Gastroesophageal sphincter (tissue), 4 donors: ENCODE measurements at regions not wholly inside any gene's neighbourhood (a gene's known extent, or its start where the extent isn't known, plus 50 kb on each side); places are given as distances from the start of the nearest gene placed in this dataset.
A peak's percentile ranks its signal among the peaks of the same experiment; 100 is the strongest.

ENCODE experiments used
- ATAC-seq: fragments of 150-250 bp; one replicate; pipeline ENCODE4 v1.9.1; 2016; ENCODE audit warnings: mild to moderate bottlenecking, moderate library complexity
- H3K27ac ChIP-seq, 4 donors: fragments of 200-600 bp; sonication (generic) in 3 of 4; 1 replicate in 3 of 4; 2 replicates in 1 of 4; pipeline ENCODE4 v1.5.1; 2016 to 2019
- H3K27me3 ChIP-seq: fragments of 200-600 bp; sonication (generic); one replicate; pipeline ENCODE4 v1.5.1; 2019
- H3K36me3 ChIP-seq, 2 donors: fragments of 200-600 bp; sonication (generic); one replicate each; pipeline ENCODE4 v1.5.1; 2019; ENCODE audit warnings: control low read depth in 1 of 2
- H3K4me1 ChIP-seq, 3 donors: fragments of 200-600 bp; sonication (generic); 1 replicate in 2 of 3; 2 replicates in 1 of 3; pipeline ENCODE4 v1.5.1; 2016 to 2019; ENCODE audit warnings: control low read depth in 2 of 3
- H3K4me3 ChIP-seq, 2 donors: fragments of 200-600 bp; sonication (generic); one replicate each; pipeline ENCODE4 v1.5.1; 2019; ENCODE audit warnings: mild to moderate bottlenecking in 1 of 2, moderate library complexity in 1 of 2
- H3K9me3 ChIP-seq, 3 donors: fragments of 200-600 bp; sonication (generic); one replicate each; pipeline ENCODE4 v1.5.1; 2017 to 2019; ENCODE audit warnings: control low read depth in 2 of 3
- EP300 ChIP-seq: sonication (generic); formaldehyde crosslinking; IDR thresholded peaks from one replicate; pipeline ENCODE4 v1.6.1; 2017; ENCODE audit warnings: antibody characterized with exemption, mild to moderate bottlenecking
- POLR2A ChIP-seq, 2 donors: fragments of 450-650 bp; IDR thresholded peaks; one replicate each; pipeline ENCODE4 v1.6.1; 2017; ENCODE audit warnings: antibody characterized with exemption in 2 of 2, mild to moderate bottlenecking in 2 of 2, moderate library complexity in 1 of 2
- POLR2AphosphoS5 ChIP-seq: sonication (generic); formaldehyde crosslinking; IDR thresholded peaks from one replicate; pipeline ENCODE4 v1.6.1; 2017; ENCODE audit warnings: antibody characterized with exemption
- WGBS, 2 donors: methylation state at CpG; one replicate each; pipeline ENCODE4 v1.1.5; 2018; ENCODE audit warnings: low coverage in 1 of 2; 5-methylcytosine and 5-hydroxymethylcytosine counted together
- TF ChIP-seq, protein P1 (sequence below), 4 experiments: fragments of 200-600 bp in 2 of 4; fragments of 450-650 bp in 2 of 4; sonication (generic) in 1 of 4; IDR thresholded peaks; one replicate each; pipeline ENCODE4 v1.5.1; 2017 to 2019; ENCODE audit warnings: antibody characterized with exemption in 4 of 4, mild to moderate bottlenecking in 2 of 4, moderate library complexity in 2 of 4

DNA sequence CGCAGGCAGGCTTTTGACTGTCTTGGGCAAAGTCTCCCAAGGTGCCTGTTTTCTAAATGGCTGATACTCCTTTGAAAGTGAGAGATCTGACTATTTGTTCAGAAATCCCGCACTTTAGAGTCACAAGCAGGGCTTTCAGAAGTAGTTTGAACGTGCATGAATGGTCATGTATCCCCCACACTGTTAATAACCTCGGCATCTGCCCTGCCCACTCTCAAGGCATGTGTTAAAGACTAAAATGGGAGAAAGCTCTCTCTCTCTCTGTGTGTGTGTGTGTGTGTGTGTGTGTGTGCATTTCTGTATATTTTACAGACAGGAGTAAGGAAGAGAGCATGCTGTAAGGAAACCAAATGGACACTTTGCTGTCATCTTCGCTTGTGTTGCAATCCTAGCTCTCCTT, 163.7 kb downstream of the MAF start:
- 88 to 90% methylated on average over 4 to 5 of the region's 5 CpGs for WGBS, 2 donors
- H3K4me3 ChIP-seq: no peak overlapping the region

DNA sequence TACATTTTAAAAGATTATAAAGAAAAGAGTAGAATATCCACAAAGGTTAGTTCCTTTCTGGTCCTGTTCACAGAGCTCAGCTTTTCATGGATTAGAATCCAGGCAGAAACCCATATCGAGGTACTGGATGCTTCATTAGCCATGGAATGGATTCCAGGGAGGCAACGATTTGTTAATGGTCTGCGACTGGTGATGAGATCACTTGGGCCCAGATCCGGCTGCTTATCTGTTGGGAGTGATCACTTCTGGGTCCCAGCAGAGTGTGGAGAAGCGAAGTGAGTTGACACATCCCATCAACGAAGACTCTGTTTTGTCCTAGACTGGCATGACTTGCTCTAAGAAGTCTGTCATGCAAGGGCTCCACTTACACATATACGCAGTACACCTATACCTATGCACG, 165.8 kb downstream of the MAF start:
- Histone ChIP-seq H3K4me3 (no peak overlapping the region), H3K27ac (no peak overlapping the region), H3K27me3 (no peaks in the 10 kb centered on the region), H3K36me3 (no peaks in the 10 kb centered on the region), H3K4me1 (peaks cover 0 to 10% (median 0%) of the 10 kb centered on the region in 3 donors), H3K9me3 (no peaks in the 10 kb centered on the region)
- ATAC-seq: no peak
- no peak for TF ChIP-seq POLR2A (IDR thresholded peaks at IDR 0.05)
- TF ChIP-seq EP300: no peak
- TF ChIP-seq POLR2AphosphoS5: no peak
- TF ChIP-seq, protein P1, sequence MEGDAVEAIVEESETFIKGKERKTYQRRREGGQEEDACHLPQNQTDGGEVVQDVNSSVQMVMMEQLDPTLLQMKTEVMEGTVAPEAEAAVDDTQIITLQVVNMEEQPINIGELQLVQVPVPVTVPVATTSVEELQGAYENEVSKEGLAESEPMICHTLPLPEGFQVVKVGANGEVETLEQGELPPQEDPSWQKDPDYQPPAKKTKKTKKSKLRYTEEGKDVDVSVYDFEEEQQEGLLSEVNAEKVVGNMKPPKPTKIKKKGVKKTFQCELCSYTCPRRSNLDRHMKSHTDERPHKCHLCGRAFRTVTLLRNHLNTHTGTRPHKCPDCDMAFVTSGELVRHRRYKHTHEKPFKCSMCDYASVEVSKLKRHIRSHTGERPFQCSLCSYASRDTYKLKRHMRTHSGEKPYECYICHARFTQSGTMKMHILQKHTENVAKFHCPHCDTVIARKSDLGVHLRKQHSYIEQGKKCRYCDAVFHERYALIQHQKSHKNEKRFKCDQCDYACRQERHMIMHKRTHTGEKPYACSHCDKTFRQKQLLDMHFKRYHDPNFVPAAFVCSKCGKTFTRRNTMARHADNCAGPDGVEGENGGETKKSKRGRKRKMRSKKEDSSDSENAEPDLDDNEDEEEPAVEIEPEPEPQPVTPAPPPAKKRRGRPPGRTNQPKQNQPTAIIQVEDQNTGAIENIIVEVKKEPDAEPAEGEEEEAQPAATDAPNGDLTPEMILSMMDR (IDR thresholded peaks at IDR 0.05): no peak
- 89 to 95% methylated on average over 8 of the region's 8 CpGs for WGBS, 2 donors

More for the DNA sequence above, 163.7 kb downstream of the MAF start:
- no peak for ATAC-seq
- no peaks in the 10 kb centered on the region for H3K36me3 ChIP-seq
- H3K27ac ChIP-seq: no peak overlapping the region
- no peaks in the 10 kb centered on the region for H3K9me3 ChIP-seq
- no peaks in the 10 kb centered on the region for H3K4me1 ChIP-seq
- no peak for TF ChIP-seq POLR2A (IDR thresholded peaks at IDR 0.05)
- TF ChIP-seq EP300: no peak
- TF ChIP-seq, protein P1 (IDR thresholded peaks at IDR 0.05): no peak
- TF ChIP-seq POLR2AphosphoS5: no peak
- no peaks in the 10 kb centered on the region for H3K27me3 ChIP-seq

DNA sequence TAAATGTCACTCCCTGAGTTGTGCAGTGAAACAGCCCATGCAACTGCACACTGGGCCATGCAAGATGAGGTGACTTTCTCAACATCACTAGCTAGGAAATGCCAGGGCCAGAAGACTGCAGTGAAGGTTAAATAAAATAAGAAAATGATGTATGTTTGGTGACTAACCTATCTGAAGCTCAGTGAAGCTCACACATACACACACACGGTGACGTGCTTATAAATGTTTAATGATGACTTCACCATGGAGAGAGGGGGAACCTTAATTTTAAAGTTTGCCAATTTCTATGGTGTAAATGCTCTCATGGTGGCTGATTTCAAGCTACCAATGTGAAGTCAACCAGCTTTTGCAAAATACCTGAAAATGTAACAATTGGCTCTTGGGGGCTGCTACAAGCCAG, 166.4 kb downstream of the MAF start:
- H3K4me3 ChIP-seq: no peak overlapping the region
- H3K27me3 ChIP-seq: no peaks in the 10 kb centered on the region
- ATAC-seq: no peak
- no peaks in the 10 kb centered on the region for H3K9me3 ChIP-seq
- TF ChIP-seq, protein P1 (IDR thresholded peaks at IDR 0.05): no peak
- TF ChIP-seq EP300 (no peak), POLR2AphosphoS5 (no peak), POLR2A (IDR thresholded peaks at IDR 0.05) (no peak)
- H3K27ac ChIP-seq: no peak overlapping the region
- H3K4me1 ChIP-seq: peaks cover 0 to 17% (median 0%) of the 10 kb centered on the region in 3 donors
- WGBS, 2 donors: 70% methylated on average over 2 of the region's 2 CpGs; no CpG with 5 or more reads in 1 of the 2 donors
- H3K36me3 ChIP-seq: no peaks in the 10 kb centered on the region

DNA sequence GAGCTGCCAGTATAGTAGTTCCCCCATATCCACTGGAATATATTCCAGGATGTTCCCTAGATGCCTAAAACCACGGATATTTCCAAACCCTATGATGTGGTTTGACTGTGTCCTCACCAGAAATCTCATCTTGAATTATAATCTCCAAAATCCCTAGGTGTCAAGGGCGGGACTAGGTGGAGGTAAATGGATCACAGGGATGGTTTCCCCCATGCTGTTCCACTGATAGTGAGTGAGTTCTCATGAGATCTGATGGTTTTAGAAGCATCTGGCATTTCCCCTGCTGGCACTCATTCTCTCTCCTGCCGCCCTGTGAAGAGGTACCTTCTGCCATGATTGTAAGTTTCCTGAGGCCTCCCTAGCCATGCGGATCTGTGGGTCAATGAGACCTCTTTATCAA, 168.6 kb downstream of the MAF start:
- Histone ChIP-seq H3K4me1 (peaks cover 0 to 17% (median 0%) of the 10 kb centered on the region in 3 donors), H3K4me3 (no peak overlapping the region), H3K27me3 (no peaks in the 10 kb centered on the region), H3K9me3 (no peaks in the 10 kb centered on the region), H3K36me3 (no peaks in the 10 kb centered on the region), H3K27ac (no peak overlapping the region)
- ATAC-seq: no peak
- WGBS, 2 donors: 94 to 100% methylated on average over 1 to 2 of the region's 4 CpGs
- no peak for TF ChIP-seq POLR2A (IDR thresholded peaks at IDR 0.05)
- TF ChIP-seq, protein P1 (IDR thresholded peaks at IDR 0.05): no peak
- TF ChIP-seq POLR2AphosphoS5: no peak
- no peak for TF ChIP-seq EP300

DNA sequence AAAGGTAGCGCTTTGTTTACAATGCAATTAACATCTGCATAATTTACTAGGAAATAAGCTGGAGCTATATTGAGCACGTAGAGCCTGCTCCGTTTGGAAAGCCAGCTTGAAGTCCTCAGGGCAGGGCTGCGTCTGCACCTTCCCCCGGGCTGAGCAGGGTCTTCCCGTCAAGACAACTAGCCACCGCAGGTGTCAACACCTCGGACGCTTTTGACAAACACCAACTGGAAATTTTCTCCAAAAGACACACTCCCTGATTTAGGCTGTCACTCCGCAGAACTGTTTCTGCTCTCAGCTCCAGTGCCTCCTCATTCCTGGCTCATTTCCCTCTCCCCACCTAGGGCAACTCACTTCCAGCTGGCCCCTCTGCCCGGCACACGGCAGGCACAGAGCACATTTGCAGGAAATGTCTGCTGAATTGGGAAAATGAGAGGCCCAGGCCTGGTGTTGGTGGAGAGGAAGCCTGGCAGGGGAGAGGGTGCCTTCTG, 170.3 kb downstream of the MAF start:
- no peak overlapping the region for H3K27ac ChIP-seq

More for the DNA sequence above, 170.3 kb downstream of the MAF start:
- Histone ChIP-seq H3K4me1 (peaks cover 0 to 17% (median 0%) of the 10 kb centered on the region in 3 donors), H3K27me3 (no peaks in the 10 kb centered on the region), H3K4me3 (no peak overlapping the region), H3K9me3 (no peaks in the 10 kb centered on the region), H3K36me3 (no peaks in the 10 kb centered on the region)
- TF ChIP-seq POLR2AphosphoS5 (peak; percentile 45), POLR2A (IDR thresholded peaks at IDR 0.05) (no peak), EP300 (no peak)
- TF ChIP-seq, protein P1 (IDR thresholded peaks at IDR 0.05): no peak
- no peak for ATAC-seq
- 44% methylated on average over 8 of the region's 12 CpGs; no CpG with 5 or more reads in 1 of the 2 donors for WGBS, 2 donors
